ENCODE measurements at regions not wholly inside any gene's neighbourhood (a gene's known extent, or its start where the extent isn't known, plus 50 kb on each side); places are given as distances from the start of the nearest gene placed in this dataset.

- CTCF ChIA-PET, result no interaction called here
- Mint-ChIP-seq H3K27ac (no peak overlapping the region), H3K9me3 (ENCODE audit: insufficient read depth) (peaks cover 5% of the 10 kb centered on the region), H3K4me1 (ENCODE audit: low read depth) (no peaks in the 10 kb centered on the region), H3K4me3 (no peak overlapping the region), H3K27me3 (ENCODE audit: low read depth) (peaks cover 9% of the 10 kb centered on the region), H3K36me3 (ENCODE audit: low read depth) (no peaks in the 10 kb centered on the region)
- POLR2A ChIA-PET, result no interaction called here
- DNase-seq, result no peak
- no peak for ATAC-seq
Measured at GRCh38 chr5:71844862-71845261, 125.8 kb downstream of the CARTPT start.

- H3K4me3 Mint-ChIP-seq, result no peak overlapping the region
- CTCF ChIA-PET, result no interaction called here
- no peaks in the 10 kb centered on the region for H3K4me1 Mint-ChIP-seq (ENCODE audit: low read depth)
- no peaks in the 10 kb centered on the region for H3K36me3 Mint-ChIP-seq (ENCODE audit: low read depth)
- H3K27ac Mint-ChIP-seq, result no peak overlapping the region
- DNase-seq (no peak), ATAC-seq (no peak)
- peaks cover 4% of the 10 kb centered on the region for H3K9me3 Mint-ChIP-seq (ENCODE audit: insufficient read depth)
- POLR2A ChIA-PET, result no interaction called here
- no peaks in the 10 kb centered on the region for H3K27me3 Mint-ChIP-seq (ENCODE audit: low read depth)
Measured at GRCh38 chr5:71859515-71859914, 140.4 kb downstream of the CARTPT start.

GRCh38 chr5:71860048-71860447 is 141.0 kb downstream of the CARTPT start:
- Mint-ChIP-seq H3K9me3 (ENCODE audit: insufficient read depth) (peaks cover 2% of the 10 kb centered on the region), H3K4me1 (ENCODE audit: low read depth) (no peaks in the 10 kb centered on the region), H3K27ac (no peak overlapping the region), H3K27me3 (ENCODE audit: low read depth) (no peaks in the 10 kb centered on the region), H3K4me3 (no peak overlapping the region), H3K36me3 (ENCODE audit: low read depth) (no peaks in the 10 kb centered on the region)
- ATAC-seq (no peak), DNase-seq (no peak)
- ChIA-PET CTCF (no interaction called here), POLR2A (no interaction called here)

- ATAC-seq (no peak), DNase-seq (no peak)
- POLR2A ChIA-PET, result no interaction called here
- CTCF ChIA-PET, result no interaction called here
- no peak overlapping the region for H3K27ac Mint-ChIP-seq
- H3K4me3 Mint-ChIP-seq, result no peak overlapping the region
- H3K36me3 Mint-ChIP-seq (ENCODE audit: low read depth), result no peaks in the 10 kb centered on the region
- H3K27me3 Mint-ChIP-seq (ENCODE audit: low read depth), result no peaks in the 10 kb centered on the region
- no peaks in the 10 kb centered on the region for H3K4me1 Mint-ChIP-seq (ENCODE audit: low read depth)
- no peaks in the 10 kb centered on the region for H3K9me3 Mint-ChIP-seq (ENCODE audit: insufficient read depth)
Measured at GRCh38 chr5:71861682-71862081, 142.6 kb downstream of the CARTPT start.

GRCh38 chr5:71862087-71862486 is 143.0 kb downstream of the CARTPT start:
- no peak overlapping the region for H3K27ac Mint-ChIP-seq
- H3K4me3 Mint-ChIP-seq, result no peak overlapping the region
- ChIA-PET POLR2A (no interaction called here), CTCF (no interaction called here)
- no peaks in the 10 kb centered on the region for H3K27me3 Mint-ChIP-seq (ENCODE audit: low read depth)
- no peaks in the 10 kb centered on the region for H3K36me3 Mint-ChIP-seq (ENCODE audit: low read depth)
- no peaks in the 10 kb centered on the region for H3K4me1 Mint-ChIP-seq (ENCODE audit: low read depth)
- no peak for DNase-seq
- no peak for ATAC-seq
- no peaks in the 10 kb centered on the region for H3K9me3 Mint-ChIP-seq (ENCODE audit: insufficient read depth)

- ChIA-PET POLR2A (no interaction called here), CTCF (no interaction called here)
- no peaks in the 10 kb centered on the region for H3K9me3 Mint-ChIP-seq (ENCODE audit: insufficient read depth)
- H3K4me1 Mint-ChIP-seq (ENCODE audit: low read depth), result no peaks in the 10 kb centered on the region
- H3K4me3 Mint-ChIP-seq, result no peak overlapping the region
- no peak for DNase-seq
- ATAC-seq, result no peak
- no peak overlapping the region for H3K27ac Mint-ChIP-seq
- H3K36me3 Mint-ChIP-seq (ENCODE audit: low read depth), result no peaks in the 10 kb centered on the region
- no peaks in the 10 kb centered on the region for H3K27me3 Mint-ChIP-seq (ENCODE audit: low read depth)
Measured at GRCh38 chr5:71862507-71863060, 143.5 kb downstream of the CARTPT start.

- Mint-ChIP-seq H3K27ac (no peak overlapping the region), H3K9me3 (ENCODE audit: insufficient read depth) (no peaks in the 10 kb centered on the region), H3K36me3 (ENCODE audit: low read depth) (no peaks in the 10 kb centered on the region), H3K27me3 (ENCODE audit: low read depth) (peaks cover 2% of the 10 kb centered on the region), H3K4me1 (ENCODE audit: low read depth) (no peaks in the 10 kb centered on the region), H3K4me3 (no peak overlapping the region)
- ChIA-PET POLR2A (no interaction called here), CTCF (no interaction called here)
- ATAC-seq, result no peak
- no peak for DNase-seq
Measured at GRCh38 chr5:71864730-71865601, 145.9 kb downstream of the CARTPT start.

- Mint-ChIP-seq H3K27ac (no peak overlapping the region), H3K36me3 (ENCODE audit: low read depth) (no peaks in the 10 kb centered on the region), H3K9me3 (ENCODE audit: insufficient read depth) (no peaks in the 10 kb centered on the region), H3K27me3 (ENCODE audit: low read depth) (peaks cover 5% of the 10 kb centered on the region), H3K4me1 (ENCODE audit: low read depth) (no peaks in the 10 kb centered on the region), H3K4me3 (no peak overlapping the region)
- POLR2A ChIA-PET, result no interaction called here
- CTCF ChIA-PET, result no interaction called here
- ATAC-seq, result no peak
- no peak for DNase-seq
Measured at GRCh38 chr5:71865665-71866320, 146.7 kb downstream of the CARTPT start.

GRCh38 chr5:71872311-71872864 is 153.3 kb downstream of the CARTPT start:
- no peaks in the 10 kb centered on the region for H3K4me1 Mint-ChIP-seq (ENCODE audit: low read depth)
- POLR2A ChIA-PET, result no interaction called here
- no peak for DNase-seq
- H3K4me3 Mint-ChIP-seq, result no peak overlapping the region
- CTCF ChIA-PET, result no interaction called here
- no peaks in the 10 kb centered on the region for H3K9me3 Mint-ChIP-seq (ENCODE audit: insufficient read depth)
- H3K27ac Mint-ChIP-seq, result no peak overlapping the region
- H3K36me3 Mint-ChIP-seq (ENCODE audit: low read depth), result no peaks in the 10 kb centered on the region
- ATAC-seq, result no peak
- H3K27me3 Mint-ChIP-seq (ENCODE audit: low read depth), result peaks cover 11% of the 10 kb centered on the region

- no peaks in the 10 kb centered on the region for H3K36me3 Mint-ChIP-seq (ENCODE audit: low read depth)
- ChIA-PET POLR2A (no interaction called here), CTCF (no interaction called here)
- DNase-seq (no peak), ATAC-seq (no peak)
- peaks cover 13% of the 10 kb centered on the region for H3K27me3 Mint-ChIP-seq (ENCODE audit: low read depth)
- H3K9me3 Mint-ChIP-seq (ENCODE audit: insufficient read depth), result no peaks in the 10 kb centered on the region
- H3K4me1 Mint-ChIP-seq (ENCODE audit: low read depth), result no peaks in the 10 kb centered on the region
- no peak overlapping the region for H3K27ac Mint-ChIP-seq
- H3K4me3 Mint-ChIP-seq, result no peak overlapping the region
Measured at GRCh38 chr5:71873191-71873591, 154.1 kb downstream of the CARTPT start.

- Mint-ChIP-seq H3K4me3 (no peak overlapping the region), H3K27me3 (ENCODE audit: low read depth) (peaks cover 11% of the 10 kb centered on the region), H3K27ac (no peak overlapping the region), H3K4me1 (ENCODE audit: low read depth) (no peaks in the 10 kb centered on the region), H3K9me3 (ENCODE audit: insufficient read depth) (no peaks in the 10 kb centered on the region), H3K36me3 (ENCODE audit: low read depth) (no peaks in the 10 kb centered on the region)
- DNase-seq (no peak), ATAC-seq (no peak)
- CTCF ChIA-PET, result no interaction called here
- POLR2A ChIA-PET, result no interaction called here
Measured at GRCh38 chr5:71874521-71874920, 155.4 kb downstream of the CARTPT start.

- Mint-ChIP-seq H3K27ac (no peak overlapping the region), H3K27me3 (ENCODE audit: low read depth) (peaks cover 12% of the 10 kb centered on the region), H3K36me3 (ENCODE audit: low read depth) (no peaks in the 10 kb centered on the region), H3K9me3 (ENCODE audit: insufficient read depth) (no peaks in the 10 kb centered on the region), H3K4me3 (no peak overlapping the region), H3K4me1 (ENCODE audit: low read depth) (no peaks in the 10 kb centered on the region)
- CTCF ChIA-PET, result no interaction called here
- DNase-seq (no peak), ATAC-seq (no peak)
- POLR2A ChIA-PET, result no interaction called here
Measured at GRCh38 chr5:71877511-71877910, 158.4 kb downstream of the CARTPT start.

Data from activated CD8-positive, alpha-beta T cell treated with anti-CD3 and anti-CD28 coated beads, Interleukin-2, amount 10 ng/mL, durations not matched to agents 7 days and 5 days (primary cell).